ENCODE measurements at regions not wholly inside any gene's neighbourhood (a gene's known extent, or its start where the extent isn't known, plus 50 kb on each side); places are given as distances from the start of the nearest gene placed in this dataset.

GRCh38 chr2:59296279-59296678, 1055.2 kb upstream of the FANCL start:
- TF ChIP-seq YY1 (IDR thresholded peaks at IDR 0.05; ENCODE audit: insufficient read depth, insufficient read length) (no peak), SUZ12 (IDR thresholded peaks at IDR 0.05; ENCODE audit: extremely low read depth, insufficient read depth, insufficient read length) (no peak), ZNF274 (IDR thresholded peaks at IDR 0.05; ENCODE audit: low read depth, low read length) (no peak)
- H3K27me3 ChIP-seq (ENCODE audit: insufficient read depth, insufficient read length) = no peaks in the 10 kb centered on the region
- no peak for DNase-seq (ENCODE audit: low read depth, low spot score)

DNA sequence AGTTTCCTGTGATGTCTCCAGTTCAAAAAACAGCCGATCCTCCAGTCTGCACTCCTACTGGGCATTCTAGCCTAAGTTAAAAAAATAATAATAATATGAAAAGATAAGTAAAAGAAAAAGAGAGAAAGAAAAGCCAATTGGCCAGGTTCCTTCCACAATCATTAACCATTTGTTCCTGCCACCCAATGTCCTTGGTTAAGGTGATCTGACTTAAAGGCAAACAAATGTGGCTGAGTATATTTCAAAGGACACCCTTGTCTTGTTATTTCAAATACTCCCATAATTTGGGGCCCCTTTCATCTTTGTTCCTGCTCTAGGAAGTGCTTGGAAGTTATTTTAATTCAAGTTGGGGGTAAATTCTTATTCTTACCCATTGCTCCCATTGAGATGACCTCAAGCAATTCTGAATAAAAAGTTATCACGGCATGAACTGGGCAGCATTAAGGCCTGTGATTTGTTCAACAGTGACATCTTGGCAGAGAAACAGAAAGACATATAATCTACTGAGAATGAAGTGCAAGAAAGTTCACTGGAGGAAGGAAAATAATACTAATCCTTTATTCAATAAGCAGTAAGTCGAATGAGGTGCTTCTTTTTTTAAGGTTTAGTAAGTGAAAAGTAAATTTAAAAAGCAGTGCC, 1054.5 kb upstream of the FANCL start:
- H3K27me3 ChIP-seq (ENCODE audit: insufficient read depth, insufficient read length) = no peaks in the 10 kb centered on the region
- no peak overlapping the region for H3K4me3 ChIP-seq (ENCODE audit: insufficient read length, low read depth)
- H3K36me3 ChIP-seq (ENCODE audit: insufficient read depth, insufficient read length, low read length) = no peaks in the 10 kb centered on the region
- TF ChIP-seq SUZ12 (IDR thresholded peaks at IDR 0.05; ENCODE audit: extremely low read depth, insufficient read depth, insufficient read length) (no peak), ZNF274 (IDR thresholded peaks at IDR 0.05; ENCODE audit: low read depth, low read length) (no peak), YY1 (IDR thresholded peaks at IDR 0.05; ENCODE audit: insufficient read depth, insufficient read length) (no peak)
- H3K9ac ChIP-seq (ENCODE audit: insufficient read length, low read depth) = no peak overlapping the region
- H3K4me1 ChIP-seq (ENCODE audit: insufficient read depth, insufficient read length) = peaks cover 2% of the 10 kb centered on the region
- DNase-seq (ENCODE audit: low read depth, low spot score) = no peak
- H3K9me3 ChIP-seq (ENCODE audit: insufficient read depth, low read length) = no peaks in the 10 kb centered on the region

More at GRCh38 chr2:59296279-59296678, 1055.2 kb upstream of the FANCL start:
- Histone ChIP-seq H3K36me3 (ENCODE audit: insufficient read depth, insufficient read length, low read length) (no peaks in the 10 kb centered on the region), H3K9me3 (ENCODE audit: insufficient read depth, low read length) (no peaks in the 10 kb centered on the region), H3K4me3 (ENCODE audit: insufficient read length, low read depth) (no peak overlapping the region), H3K4me1 (ENCODE audit: insufficient read depth, insufficient read length) (peaks cover 2% of the 10 kb centered on the region), H3K9ac (ENCODE audit: insufficient read length, low read depth) (no peak overlapping the region)

DNA sequence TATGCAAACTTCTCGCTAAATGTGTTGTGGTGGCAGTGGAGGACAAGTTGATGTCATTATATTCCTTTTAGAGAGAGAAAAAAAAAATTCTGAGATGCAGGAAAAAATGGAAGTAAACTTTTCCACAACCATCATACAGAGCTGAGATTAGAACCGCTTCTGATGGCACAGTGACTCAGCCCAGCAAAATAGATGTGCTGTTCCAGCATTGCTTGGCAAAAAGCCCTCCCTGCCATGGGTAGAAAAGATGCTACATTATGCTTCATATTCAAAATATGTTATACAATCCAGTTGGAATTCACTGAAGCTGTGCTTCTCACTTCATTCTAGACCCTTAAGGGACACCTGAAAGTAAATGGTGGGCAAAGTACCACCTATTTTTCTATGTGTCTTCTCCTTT, 1047.6 kb upstream of the FANCL start:
- TF ChIP-seq ZNF274 (IDR thresholded peaks at IDR 0.05; ENCODE audit: low read depth, low read length) = no peak
- Histone ChIP-seq H3K9ac (ENCODE audit: insufficient read length, low read depth) (no peak overlapping the region), H3K27me3 (ENCODE audit: insufficient read depth, insufficient read length) (no peaks in the 10 kb centered on the region), H3K9me3 (ENCODE audit: insufficient read depth, low read length) (no peaks in the 10 kb centered on the region), H3K4me1 (ENCODE audit: insufficient read depth, insufficient read length) (no peaks in the 10 kb centered on the region), H3K4me3 (ENCODE audit: insufficient read length, low read depth) (no peak overlapping the region), H3K36me3 (ENCODE audit: insufficient read depth, insufficient read length, low read length) (no peaks in the 10 kb centered on the region)
- DNase-seq (ENCODE audit: low read depth, low spot score) = no peak

DNA sequence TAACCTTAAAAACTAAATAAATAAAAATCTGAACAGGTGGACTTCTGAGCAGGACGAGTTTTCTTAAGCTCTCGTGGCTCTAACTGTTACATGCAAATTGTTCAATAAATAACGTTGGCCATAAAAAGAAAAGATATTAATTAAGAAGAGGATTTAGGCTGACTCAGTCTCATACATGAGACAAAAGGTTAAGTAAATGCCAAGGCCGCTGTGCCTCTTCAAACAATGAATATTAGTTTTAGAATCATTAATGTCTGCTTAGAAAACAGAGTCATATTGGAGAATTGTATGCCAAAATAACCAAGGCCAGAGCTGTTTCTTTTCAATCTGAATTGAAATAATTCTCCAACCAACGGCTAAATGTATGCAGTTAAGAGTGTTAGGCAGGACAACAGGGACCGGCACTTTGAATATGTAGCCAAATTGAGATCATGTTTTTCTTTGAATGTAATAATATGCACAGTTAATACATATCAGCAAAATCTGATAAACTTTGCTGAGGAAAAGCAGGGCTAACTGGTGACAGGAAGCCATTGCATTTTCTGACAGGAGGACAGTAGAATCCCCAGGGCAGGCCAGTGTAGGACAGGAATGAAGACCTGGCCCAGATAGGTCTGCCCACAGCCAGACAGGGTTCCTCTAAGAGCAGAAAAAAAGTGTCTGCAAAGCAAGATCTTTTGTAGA, 1041.4 kb upstream of the FANCL start:
- no peak overlapping the region for H3K4me3 ChIP-seq (ENCODE audit: insufficient read length, low read depth)
- H3K27me3 ChIP-seq (ENCODE audit: insufficient read depth, insufficient read length) = no peaks in the 10 kb centered on the region
- H3K9me3 ChIP-seq (ENCODE audit: insufficient read depth, low read length) = no peaks in the 10 kb centered on the region
- H3K9ac ChIP-seq (ENCODE audit: insufficient read length, low read depth) = no peak overlapping the region
- no peaks in the 10 kb centered on the region for H3K36me3 ChIP-seq (ENCODE audit: insufficient read depth, insufficient read length, low read length)
- no peaks in the 10 kb centered on the region for H3K4me1 ChIP-seq (ENCODE audit: insufficient read depth, insufficient read length)
- TF ChIP-seq SUZ12 (IDR thresholded peaks at IDR 0.05; ENCODE audit: extremely low read depth, insufficient read depth, insufficient read length) = no peak
- no peak for TF ChIP-seq YY1 (IDR thresholded peaks at IDR 0.05; ENCODE audit: insufficient read depth, insufficient read length)
- no peak for TF ChIP-seq ZNF274 (IDR thresholded peaks at IDR 0.05; ENCODE audit: low read depth, low read length)
- DNase-seq (ENCODE audit: low read depth, low spot score) = no peak

DNA sequence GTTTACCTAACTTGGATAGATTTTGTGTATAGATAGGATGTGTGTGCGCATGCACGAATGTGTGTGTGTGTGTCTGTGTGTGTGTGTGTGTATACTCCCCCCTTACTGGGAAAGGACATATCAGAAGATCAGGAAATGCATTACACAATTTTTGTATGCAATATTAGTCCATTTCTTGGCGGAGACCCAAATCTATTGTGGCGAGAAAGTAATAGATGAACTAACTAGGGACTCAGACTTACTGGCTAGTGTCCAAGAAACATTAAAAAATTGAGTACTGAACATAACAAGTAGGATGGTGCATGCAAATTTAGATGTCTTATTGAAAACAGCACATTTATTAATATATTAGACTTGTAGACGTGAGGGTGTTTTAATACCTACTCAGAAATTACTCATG, 1036.5 kb upstream of the FANCL start:
- H3K9me3 ChIP-seq (ENCODE audit: insufficient read depth, low read length) = no peaks in the 10 kb centered on the region
- H3K4me1 ChIP-seq (ENCODE audit: insufficient read depth, insufficient read length) = no peaks in the 10 kb centered on the region
- no peaks in the 10 kb centered on the region for H3K36me3 ChIP-seq (ENCODE audit: insufficient read depth, insufficient read length, low read length)
- H3K9ac ChIP-seq (ENCODE audit: insufficient read length, low read depth) = no peak overlapping the region
- H3K4me3 ChIP-seq (ENCODE audit: insufficient read length, low read depth) = no peak overlapping the region
- TF ChIP-seq SUZ12 (IDR thresholded peaks at IDR 0.05; ENCODE audit: extremely low read depth, insufficient read depth, insufficient read length) = no peak
- TF ChIP-seq YY1 (IDR thresholded peaks at IDR 0.05; ENCODE audit: insufficient read depth, insufficient read length) = no peak
- no peak for TF ChIP-seq ZNF274 (IDR thresholded peaks at IDR 0.05; ENCODE audit: low read depth, low read length)
- no peak for DNase-seq (ENCODE audit: low read depth, low spot score)
- no peaks in the 10 kb centered on the region for H3K27me3 ChIP-seq (ENCODE audit: insufficient read depth, insufficient read length)

DNA sequence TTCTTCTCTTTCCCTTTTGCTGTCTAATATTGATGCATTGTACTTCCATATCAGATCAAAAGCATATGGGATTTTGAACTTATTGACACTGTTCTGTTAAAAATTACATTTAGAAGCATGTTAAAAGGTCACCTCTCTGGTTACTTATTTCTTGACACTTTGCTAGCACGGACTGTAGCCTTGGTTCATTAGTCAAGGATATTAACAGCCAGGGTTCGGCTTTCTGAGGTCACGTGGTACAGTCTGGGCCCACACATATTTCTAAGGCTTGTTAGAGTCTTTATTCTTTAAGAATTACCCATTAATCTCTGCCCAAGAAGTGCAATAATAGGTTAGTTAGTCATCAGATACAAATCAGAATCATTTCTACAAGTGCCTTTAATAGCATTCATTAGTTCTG, 1035.8 kb upstream of the FANCL start:
- Histone ChIP-seq H3K9ac (ENCODE audit: insufficient read length, low read depth) (no peak overlapping the region), H3K4me3 (ENCODE audit: insufficient read length, low read depth) (no peak overlapping the region), H3K36me3 (ENCODE audit: insufficient read depth, insufficient read length, low read length) (no peaks in the 10 kb centered on the region), H3K9me3 (ENCODE audit: insufficient read depth, low read length) (no peaks in the 10 kb centered on the region), H3K27me3 (ENCODE audit: insufficient read depth, insufficient read length) (no peaks in the 10 kb centered on the region), H3K4me1 (ENCODE audit: insufficient read depth, insufficient read length) (no peaks in the 10 kb centered on the region)
- DNase-seq (ENCODE audit: low read depth, low spot score) = no peak
- TF ChIP-seq ZNF274 (IDR thresholded peaks at IDR 0.05; ENCODE audit: low read depth, low read length) (no peak), SUZ12 (IDR thresholded peaks at IDR 0.05; ENCODE audit: extremely low read depth, insufficient read depth, insufficient read length) (no peak), YY1 (IDR thresholded peaks at IDR 0.05; ENCODE audit: insufficient read depth, insufficient read length) (no peak)

DNA sequence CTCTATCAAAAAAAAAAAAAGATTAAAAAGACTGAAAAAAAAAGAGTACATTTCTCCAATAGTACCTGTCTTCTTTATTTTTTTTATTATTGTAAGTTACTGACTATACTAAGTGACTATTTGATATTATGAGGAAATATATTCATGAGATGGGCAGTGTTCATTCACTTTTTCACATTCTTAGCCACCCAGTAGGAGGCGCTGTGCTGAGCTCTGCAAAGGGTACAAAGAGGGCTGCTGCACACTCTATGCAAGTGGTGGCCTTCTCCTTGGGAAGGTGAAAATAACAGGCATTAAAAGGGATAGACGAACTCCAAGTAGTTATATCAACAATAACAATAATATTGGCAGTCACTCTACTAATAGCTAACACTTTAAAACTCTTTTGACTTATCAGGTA, 1034.9 kb upstream of the FANCL start:
- no peaks in the 10 kb centered on the region for H3K36me3 ChIP-seq (ENCODE audit: insufficient read depth, insufficient read length, low read length)
- no peaks in the 10 kb centered on the region for H3K9me3 ChIP-seq (ENCODE audit: insufficient read depth, low read length)
- TF ChIP-seq SUZ12 (IDR thresholded peaks at IDR 0.05; ENCODE audit: extremely low read depth, insufficient read depth, insufficient read length) (no peak), YY1 (IDR thresholded peaks at IDR 0.05; ENCODE audit: insufficient read depth, insufficient read length) (no peak), ZNF274 (IDR thresholded peaks at IDR 0.05; ENCODE audit: low read depth, low read length) (no peak)
- no peak overlapping the region for H3K9ac ChIP-seq (ENCODE audit: insufficient read length, low read depth)
- H3K4me1 ChIP-seq (ENCODE audit: insufficient read depth, insufficient read length) = no peaks in the 10 kb centered on the region
- H3K4me3 ChIP-seq (ENCODE audit: insufficient read length, low read depth) = no peak overlapping the region
- DNase-seq (ENCODE audit: low read depth, low spot score) = no peak
- H3K27me3 ChIP-seq (ENCODE audit: insufficient read depth, insufficient read length) = no peaks in the 10 kb centered on the region
